ENCODE measurements at regions not wholly inside any gene's neighbourhood (a gene's known extent, or its start where the extent isn't known, plus 50 kb on each side); places are given as distances from the start of the nearest gene placed in this dataset.
"Not testable (repeated sequence)": the region's sequence is repeated elsewhere in the genome, so short reads cannot be mapped to it uniquely, and the experiment has no call there.

DNA sequence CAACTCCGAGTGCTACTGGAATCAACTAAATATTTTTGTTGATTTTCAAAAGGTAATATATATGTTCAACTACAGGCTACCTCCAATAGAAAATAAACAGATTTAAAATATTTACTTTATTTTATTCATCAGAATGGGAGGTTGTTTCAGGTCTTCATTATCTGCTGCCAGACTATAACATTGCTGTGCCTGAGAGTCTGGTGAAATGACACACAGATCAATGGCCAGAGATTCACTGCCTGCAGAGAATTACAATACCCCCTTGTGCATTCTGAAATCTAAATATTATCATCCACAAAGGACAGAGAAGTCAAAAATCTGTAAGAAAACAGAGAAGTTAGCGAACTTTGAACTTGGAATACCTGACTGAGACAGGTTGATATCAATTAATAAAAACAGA lies 667.8 kb upstream of the GJE1 start:
- Histone ChIP-seq H3K4me1 (ENCODE audit: control insufficient read depth in 2 of 2, insufficient read depth in 2 of 2, low read length in 2 of 2) (no peaks in the 10 kb centered on the region), H3K36me3 (ENCODE audit: control insufficient read depth in 2 of 2, insufficient read depth in 2 of 2, low read length in 1 of 2) (no peaks in the 10 kb centered on the region), H3K4me3 (ENCODE audit: low read length in 2 of 2) (no peak overlapping the region), H3K27ac (ENCODE audit: low read depth in 1 of 2, low read length in 1 of 2) (no peak overlapping the region), H3K9me3 (ENCODE audit: control insufficient read depth in 2 of 2, insufficient read depth in 1 of 2, low read length in 1 of 2) (no peaks in the 10 kb centered on the region), H3K27me3 (ENCODE audit: control insufficient read depth in 2 of 2, insufficient read depth in 1 of 2, low read length in 1 of 2) (no peaks in the 10 kb centered on the region)
- 92% methylated on average over 2 of the region's 2 CpGs for WGBS
- DNase-seq (ENCODE audit: low read depth in 6 of 9, low spot score in 9 of 9) = no peak

DNA sequence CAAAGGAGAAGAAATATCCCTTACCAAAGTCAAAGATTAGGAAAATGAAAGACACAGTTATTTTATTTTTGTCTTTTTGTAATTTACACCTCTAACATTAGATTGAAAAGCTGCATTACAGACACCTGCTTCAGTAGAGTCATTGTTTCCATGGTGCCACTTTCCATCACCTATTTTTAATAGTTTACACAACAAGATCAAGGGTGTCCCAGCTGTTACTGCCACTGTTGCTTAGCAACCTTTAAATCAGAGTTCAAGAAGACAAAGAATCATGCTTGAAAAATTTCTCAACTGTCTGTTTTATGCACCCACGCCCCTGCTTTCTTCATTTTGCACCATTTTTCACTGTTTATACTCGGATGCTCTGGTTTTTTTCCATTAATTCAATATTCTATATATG lies 668.2 kb upstream of the GJE1 start:
- 56% methylated on average over 2 of the region's 2 CpGs for WGBS
- Histone ChIP-seq H3K9me3 (ENCODE audit: control insufficient read depth in 2 of 2, insufficient read depth in 1 of 2, low read length in 1 of 2) (no peaks in the 10 kb centered on the region), H3K27ac (ENCODE audit: low read depth in 1 of 2, low read length in 1 of 2) (no peak overlapping the region), H3K36me3 (ENCODE audit: control insufficient read depth in 2 of 2, insufficient read depth in 2 of 2, low read length in 1 of 2) (no peaks in the 10 kb centered on the region), H3K4me3 (ENCODE audit: low read length in 2 of 2) (no peak overlapping the region), H3K4me1 (ENCODE audit: control insufficient read depth in 2 of 2, insufficient read depth in 2 of 2, low read length in 2 of 2) (no peaks in the 10 kb centered on the region), H3K27me3 (ENCODE audit: control insufficient read depth in 2 of 2, insufficient read depth in 1 of 2, low read length in 1 of 2) (no peaks in the 10 kb centered on the region)
- peak in 5 of 9 donors; percentile 15 to 62 (median 30) for DNase-seq (ENCODE audit: low read depth in 6 of 9, low spot score in 9 of 9)

DNA sequence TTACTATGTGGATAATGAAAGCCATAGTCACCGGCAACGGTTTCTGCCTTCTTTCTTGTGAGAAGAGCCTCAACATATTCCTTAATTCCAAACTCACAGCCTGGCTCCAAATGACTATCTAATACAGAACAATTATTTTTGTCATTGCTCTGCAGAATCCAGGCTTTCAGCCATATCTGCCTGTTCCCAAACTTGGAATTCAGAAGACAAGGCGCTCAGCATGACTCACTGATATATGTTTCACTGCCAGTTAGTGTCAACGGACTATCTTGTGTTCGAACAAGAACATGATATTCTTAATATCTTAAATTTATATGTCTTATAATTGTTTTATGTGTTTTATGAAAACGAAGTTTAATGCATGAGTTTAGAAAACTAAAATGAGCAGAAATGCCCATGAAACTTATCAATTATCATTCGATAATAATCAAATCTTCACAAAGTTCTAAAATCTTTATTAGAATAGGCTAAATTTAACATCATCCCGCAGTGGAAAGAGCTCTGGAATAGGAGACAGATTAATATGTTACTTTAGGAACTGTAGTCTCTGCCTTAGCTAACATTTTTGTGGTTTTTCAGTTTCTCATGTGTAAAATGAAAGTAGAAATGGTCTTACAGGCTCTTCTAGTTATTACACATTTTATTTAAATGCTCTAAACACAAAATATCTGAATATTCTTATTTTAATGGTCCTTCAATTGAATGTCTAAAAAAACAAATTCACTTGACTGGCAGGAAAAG lies 669.3 kb upstream of the GJE1 start:
- Histone ChIP-seq H3K36me3 (ENCODE audit: control insufficient read depth in 2 of 2, insufficient read depth in 2 of 2, low read length in 1 of 2) (no peaks in the 10 kb centered on the region), H3K9me3 (ENCODE audit: control insufficient read depth in 2 of 2, insufficient read depth in 1 of 2, low read length in 1 of 2) (no peaks in the 10 kb centered on the region), H3K27me3 (ENCODE audit: control insufficient read depth in 2 of 2, insufficient read depth in 1 of 2, low read length in 1 of 2) (no peaks in the 10 kb centered on the region), H3K27ac (ENCODE audit: low read depth in 1 of 2, low read length in 1 of 2) (no peak overlapping the region), H3K4me1 (ENCODE audit: control insufficient read depth in 2 of 2, insufficient read depth in 2 of 2, low read length in 2 of 2) (no peaks in the 10 kb centered on the region), H3K4me3 (ENCODE audit: low read length in 2 of 2) (no peak overlapping the region)
- DNase-seq (ENCODE audit: low read depth in 6 of 9, low spot score in 9 of 9) = no peak
- 94% methylated on average over 8 of the region's 8 CpGs for WGBS

DNA sequence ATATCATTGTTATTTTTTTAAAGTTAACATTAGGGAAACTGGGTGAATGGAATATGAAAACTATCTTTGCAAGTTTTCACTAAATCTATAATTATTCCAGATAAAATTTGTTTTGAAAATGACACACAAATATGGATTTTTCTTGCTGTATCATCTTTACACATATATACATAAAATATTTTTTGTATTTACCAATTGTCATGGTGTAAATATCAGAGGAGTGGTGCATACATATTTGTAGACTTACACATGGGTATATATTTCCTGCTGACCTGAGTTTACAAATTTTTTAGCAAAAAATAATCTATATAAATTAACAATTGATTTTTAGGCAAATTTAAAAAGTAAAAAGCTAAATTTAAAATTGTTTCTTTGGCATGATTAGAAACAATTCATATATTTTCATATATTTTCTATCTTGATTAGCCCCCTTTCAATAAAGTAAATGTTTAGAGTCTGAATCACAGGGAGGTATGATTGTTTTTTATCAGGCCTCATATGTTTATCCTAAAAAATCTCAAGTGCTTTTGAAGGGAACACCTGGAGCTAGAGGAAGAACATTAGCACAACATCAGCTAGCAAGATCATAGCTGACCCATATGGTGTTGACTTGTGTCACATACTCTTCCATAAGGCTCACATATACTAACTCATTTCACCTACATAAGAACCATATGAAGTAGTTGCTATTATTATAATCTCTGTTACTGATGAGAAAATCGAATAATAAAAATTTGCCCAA lies 671.8 kb upstream of the GJE1 start:
- no peak overlapping the region for H3K27ac ChIP-seq (ENCODE audit: low read depth in 1 of 2, low read length in 1 of 2)
- H3K4me3 ChIP-seq (ENCODE audit: low read length in 2 of 2) = no peak overlapping the region
- no peaks in the 10 kb centered on the region for H3K36me3 ChIP-seq (ENCODE audit: control insufficient read depth in 2 of 2, insufficient read depth in 2 of 2, low read length in 1 of 2)
- H3K9me3 ChIP-seq (ENCODE audit: control insufficient read depth in 2 of 2, insufficient read depth in 1 of 2, low read length in 1 of 2) = no peaks in the 10 kb centered on the region
- DNase-seq (ENCODE audit: low read depth in 6 of 9, low spot score in 9 of 9) = no peak
- no peaks in the 10 kb centered on the region for H3K27me3 ChIP-seq (ENCODE audit: control insufficient read depth in 2 of 2, insufficient read depth in 1 of 2, low read length in 1 of 2)
- 97% methylated on average over 1 of the region's 1 CpG for WGBS
- no peaks in the 10 kb centered on the region for H3K4me1 ChIP-seq (ENCODE audit: control insufficient read depth in 2 of 2, insufficient read depth in 2 of 2, low read length in 2 of 2)

DNA sequence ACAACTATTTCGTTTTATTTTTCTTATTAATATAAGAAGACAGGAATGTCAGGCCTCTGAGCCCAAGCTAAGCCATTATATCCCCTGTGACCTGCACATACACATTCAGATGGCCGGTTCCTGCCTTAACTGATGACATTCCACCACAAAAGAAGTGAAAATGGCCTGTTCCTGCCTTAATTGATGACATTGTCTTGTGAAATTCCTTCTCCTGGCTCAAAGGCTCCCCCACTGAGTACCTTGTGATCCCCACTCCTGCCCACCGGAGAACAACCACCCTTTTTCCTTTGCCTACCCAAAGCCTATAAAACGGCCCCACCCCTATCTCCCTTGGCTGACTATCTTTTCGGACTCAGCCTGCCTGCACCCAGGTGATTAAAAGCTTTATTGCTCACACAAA lies 672.5 kb upstream of the GJE1 start:
- H3K27me3 ChIP-seq (ENCODE audit: control insufficient read depth in 2 of 2, insufficient read depth in 1 of 2, low read length in 1 of 2); H3K36me3 ChIP-seq (ENCODE audit: control insufficient read depth in 2 of 2, insufficient read depth in 2 of 2, low read length in 1 of 2); H3K9me3 ChIP-seq (ENCODE audit: control insufficient read depth in 2 of 2, insufficient read depth in 1 of 2, low read length in 1 of 2); H3K27ac ChIP-seq (ENCODE audit: low read depth in 1 of 2, low read length in 1 of 2); H3K4me3 ChIP-seq (ENCODE audit: low read length in 2 of 2); H3K4me1 ChIP-seq (ENCODE audit: control insufficient read depth in 2 of 2, insufficient read depth in 2 of 2, low read length in 2 of 2); DNase-seq (ENCODE audit: low read depth in 6 of 9, low spot score in 9 of 9): not testable (repeated sequence)
- WGBS = 96% methylated on average over 5 of the region's 5 CpGs

DNA sequence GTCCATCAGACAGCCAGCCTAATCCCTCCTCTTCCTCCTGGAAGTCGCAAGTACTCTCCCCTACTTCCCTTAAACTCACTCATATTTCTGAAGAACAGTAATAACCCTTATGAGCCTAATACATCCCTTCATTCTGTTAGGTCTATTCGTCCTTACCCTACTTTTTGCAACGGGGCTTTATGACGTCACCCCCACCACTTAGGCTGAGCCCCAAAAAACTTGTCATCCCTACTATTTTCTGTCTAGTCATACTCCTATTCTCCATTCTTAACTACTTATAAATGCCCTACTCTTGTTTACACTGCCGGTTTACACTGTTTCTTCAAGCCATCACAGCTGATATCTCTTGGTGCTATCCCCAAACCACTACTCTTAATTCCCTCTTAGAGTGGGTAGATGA lies 674.7 kb upstream of the GJE1 start:
- H3K4me1 ChIP-seq (ENCODE audit: control insufficient read depth in 2 of 2, insufficient read depth in 2 of 2, low read length in 2 of 2); H3K9me3 ChIP-seq (ENCODE audit: control insufficient read depth in 2 of 2, insufficient read depth in 1 of 2, low read length in 1 of 2); DNase-seq (ENCODE audit: low read depth in 6 of 9, low spot score in 9 of 9); H3K36me3 ChIP-seq (ENCODE audit: control insufficient read depth in 2 of 2, insufficient read depth in 2 of 2, low read length in 1 of 2); H3K27me3 ChIP-seq (ENCODE audit: control insufficient read depth in 2 of 2, insufficient read depth in 1 of 2, low read length in 1 of 2); H3K4me3 ChIP-seq (ENCODE audit: low read length in 2 of 2); H3K27ac ChIP-seq (ENCODE audit: low read depth in 1 of 2, low read length in 1 of 2): not testable (repeated sequence)
- whole genome bisulfite sequencing = 99% methylated on average over 5 of the region's 5 CpGs

DNA sequence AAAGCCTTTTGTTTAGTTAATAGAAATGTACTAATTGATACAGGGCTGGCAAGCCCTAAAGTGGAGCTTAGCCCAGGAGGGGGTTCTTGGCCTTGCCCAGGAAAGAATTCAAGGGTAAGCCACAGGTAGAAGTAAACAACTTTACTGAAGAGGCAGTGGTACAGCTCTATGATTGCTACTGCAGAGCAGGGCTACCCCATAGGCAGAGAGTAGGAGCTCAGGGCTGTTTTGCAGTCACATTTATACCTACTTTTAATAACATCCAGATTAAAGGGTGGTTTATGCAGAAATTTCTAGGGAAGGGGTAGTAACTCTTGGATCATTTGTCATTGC lies 680.4 kb upstream of the GJE1 start:
- Histone ChIP-seq H3K4me1 (ENCODE audit: control insufficient read depth in 2 of 2, insufficient read depth in 2 of 2, low read length in 2 of 2) (no peaks in the 10 kb centered on the region), H3K27ac (ENCODE audit: low read depth in 1 of 2, low read length in 1 of 2) (no peak overlapping the region), H3K9me3 (ENCODE audit: control insufficient read depth in 2 of 2, insufficient read depth in 1 of 2, low read length in 1 of 2) (no peaks in the 10 kb centered on the region), H3K4me3 (ENCODE audit: low read length in 2 of 2) (no peak overlapping the region), H3K36me3 (ENCODE audit: control insufficient read depth in 2 of 2, insufficient read depth in 2 of 2, low read length in 1 of 2) (no peaks in the 10 kb centered on the region), H3K27me3 (ENCODE audit: control insufficient read depth in 2 of 2, insufficient read depth in 1 of 2, low read length in 1 of 2) (no peaks in the 10 kb centered on the region)
- DNase-seq (ENCODE audit: low read depth in 6 of 9, low spot score in 9 of 9) = no peak

DNA sequence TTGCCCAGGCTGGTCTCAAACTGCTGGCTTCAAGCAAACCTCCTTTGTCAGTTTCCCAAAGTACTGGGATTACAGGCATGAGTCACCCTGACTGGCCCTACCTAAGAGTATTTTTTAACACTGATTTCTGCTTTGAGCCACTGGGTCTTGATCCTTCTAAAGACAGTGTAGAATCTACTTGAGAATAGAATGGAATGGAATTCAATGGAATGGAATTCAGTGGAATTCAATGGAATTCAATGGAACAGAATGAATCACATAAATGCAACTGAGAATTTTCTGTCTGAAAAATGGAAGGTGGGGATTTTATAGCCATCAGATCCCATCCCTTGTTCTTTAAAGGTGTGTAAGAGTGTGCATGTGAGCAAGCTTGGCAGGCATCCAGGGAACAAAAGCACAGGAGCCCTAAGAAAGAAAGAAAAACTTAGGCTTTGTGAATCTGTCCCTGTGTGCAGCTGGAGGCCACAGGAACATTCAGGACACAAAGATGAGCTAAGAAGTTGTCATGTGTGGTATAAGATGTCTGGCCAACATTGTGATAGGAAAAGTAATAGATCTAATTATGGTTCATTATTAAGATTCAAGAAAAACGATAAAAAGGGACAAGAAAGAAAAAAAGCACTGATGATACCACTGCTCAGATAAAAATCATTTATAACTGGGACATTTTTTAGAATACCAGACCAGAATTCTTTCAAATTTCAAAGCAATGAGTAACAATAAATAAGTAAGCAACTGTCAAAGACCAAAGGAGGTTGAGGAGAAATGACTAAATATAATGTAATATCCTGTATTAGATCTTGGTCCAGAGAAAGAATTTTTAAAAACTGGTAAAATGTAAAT lies 681.0 kb upstream of the GJE1 start:
- Histone ChIP-seq H3K36me3 (ENCODE audit: control insufficient read depth in 2 of 2, insufficient read depth in 2 of 2, low read length in 1 of 2) (no peaks in the 10 kb centered on the region), H3K4me3 (ENCODE audit: low read length in 2 of 2) (no peak overlapping the region), H3K4me1 (ENCODE audit: control insufficient read depth in 2 of 2, insufficient read depth in 2 of 2, low read length in 2 of 2) (no peaks in the 10 kb centered on the region), H3K27ac (ENCODE audit: low read depth in 1 of 2, low read length in 1 of 2) (no peak overlapping the region), H3K27me3 (ENCODE audit: control insufficient read depth in 2 of 2, insufficient read depth in 1 of 2, low read length in 1 of 2) (no peaks in the 10 kb centered on the region), H3K9me3 (ENCODE audit: control insufficient read depth in 2 of 2, insufficient read depth in 1 of 2, low read length in 1 of 2) (no peaks in the 10 kb centered on the region)
- DNase-seq (ENCODE audit: low read depth in 6 of 9, low spot score in 9 of 9) = no peak
- 91% methylated on average over 1 of the region's 1 CpG for WGBS

DNA sequence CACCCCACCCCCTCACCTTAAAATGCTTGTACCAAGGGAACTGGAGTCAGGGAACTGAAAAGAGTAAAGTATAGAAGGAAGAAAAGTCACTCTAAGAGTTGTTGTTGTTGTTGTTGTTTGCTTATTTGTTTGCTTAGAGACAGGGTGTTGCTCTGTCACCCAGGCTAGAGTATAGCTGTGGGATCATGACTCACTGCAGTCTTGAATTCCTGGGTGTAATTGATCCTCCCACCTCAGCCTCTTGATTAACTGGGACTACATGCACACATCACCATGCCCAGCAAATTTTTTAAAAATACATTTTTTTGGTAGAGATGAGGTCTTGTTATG lies 681.6 kb upstream of the GJE1 start:
- no peaks in the 10 kb centered on the region for H3K27me3 ChIP-seq (ENCODE audit: control insufficient read depth in 2 of 2, insufficient read depth in 1 of 2, low read length in 1 of 2)
- H3K9me3 ChIP-seq (ENCODE audit: control insufficient read depth in 2 of 2, insufficient read depth in 1 of 2, low read length in 1 of 2) = no peaks in the 10 kb centered on the region
- no peaks in the 10 kb centered on the region for H3K4me1 ChIP-seq (ENCODE audit: control insufficient read depth in 2 of 2, insufficient read depth in 2 of 2, low read length in 2 of 2)
- no peaks in the 10 kb centered on the region for H3K36me3 ChIP-seq (ENCODE audit: control insufficient read depth in 2 of 2, insufficient read depth in 2 of 2, low read length in 1 of 2)
- DNase-seq (ENCODE audit: low read depth in 6 of 9, low spot score in 9 of 9) = no peak
- H3K4me3 ChIP-seq (ENCODE audit: low read length in 2 of 2) = no peak overlapping the region
- no peak overlapping the region for H3K27ac ChIP-seq (ENCODE audit: low read depth in 1 of 2, low read length in 1 of 2)

Measured in thymus (tissue), 11 donors.